Mononuclear cell (primary cell): ENCODE measurements at regions not wholly inside any gene's neighbourhood (a gene's known extent, or its start where the extent isn't known, plus 50 kb on each side); places are given as distances from the start of the nearest gene placed in this dataset.
"Not testable (repeated sequence)": the region's sequence is repeated elsewhere in the genome, so short reads cannot be mapped to it uniquely, and the experiment has no call there.

Source experiments
- H3K27me3 ChIP-seq: 2 replicates; pipeline ENCODE4 v1.6.0; 2011; ENCODE audit warnings: low read length, control low read depth; ENCODE audit not compliant: insufficient read depth
- H3K4me1 ChIP-seq: 2 replicates; pipeline ENCODE4 v1.5.1; 2011; ENCODE audit warnings: mild to moderate bottlenecking, low read length, control low read depth; ENCODE audit not compliant: insufficient read depth
- H3K4me3 ChIP-seq: 2 replicates; pipeline ENCODE4 v1.5.1; 2011; ENCODE audit warnings: mild to moderate bottlenecking, low read length, moderate library complexity
- H3K9me3 ChIP-seq: 2 replicates; pipeline ENCODE4 v1.5.1; 2011; ENCODE audit warnings: low read depth, mild to moderate bottlenecking, control low read depth, low read length

GRCh38 chr5:92041206-92041605 is 658.1 kb upstream of the ARRDC3 start:
- no peaks in the 10 kb centered on the region for H3K27me3 ChIP-seq
- no peaks in the 10 kb centered on the region for H3K4me1 ChIP-seq
- H3K9me3 ChIP-seq = no peaks in the 10 kb centered on the region
- H3K4me3 ChIP-seq = no peak overlapping the region

- not testable (repeated sequence) for H3K4me1 ChIP-seq, H3K27me3 ChIP-seq, H3K9me3 ChIP-seq, H3K4me3 ChIP-seq
These were observed 646.7 kb upstream of the ARRDC3 start for GRCh38 chr5:92029792-92030191.

DNA sequence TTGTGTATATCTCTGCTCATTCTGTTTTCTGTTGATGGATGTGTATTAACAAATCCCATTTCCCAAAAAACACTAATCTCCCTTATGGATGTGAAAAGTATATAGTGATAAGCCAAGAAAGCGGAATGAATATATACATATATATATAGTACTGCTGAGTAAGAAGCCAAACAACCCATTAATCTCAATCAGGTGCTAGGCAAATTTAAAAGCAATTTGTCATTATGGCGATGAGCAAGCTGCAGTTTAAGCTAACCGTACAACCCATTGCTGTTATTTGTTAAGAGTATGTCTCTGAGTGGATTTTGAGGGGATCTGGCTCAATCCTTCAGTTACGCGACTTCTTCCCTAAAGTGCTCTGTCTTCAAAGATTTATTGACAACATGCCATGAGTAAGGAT is 640.4 kb upstream of the ARRDC3 start:
- Histone ChIP-seq H3K9me3 (no peaks in the 10 kb centered on the region), H3K27me3 (no peaks in the 10 kb centered on the region), H3K4me3 (no peak overlapping the region), H3K4me1 (no peaks in the 10 kb centered on the region)

- no peak overlapping the region for H3K4me3 ChIP-seq
- no peaks in the 10 kb centered on the region for H3K9me3 ChIP-seq
- H3K27me3 ChIP-seq = no peaks in the 10 kb centered on the region
- no peaks in the 10 kb centered on the region for H3K4me1 ChIP-seq
These were observed 640.0 kb upstream of the ARRDC3 start for GRCh38 chr5:92023141-92023471.

DNA sequence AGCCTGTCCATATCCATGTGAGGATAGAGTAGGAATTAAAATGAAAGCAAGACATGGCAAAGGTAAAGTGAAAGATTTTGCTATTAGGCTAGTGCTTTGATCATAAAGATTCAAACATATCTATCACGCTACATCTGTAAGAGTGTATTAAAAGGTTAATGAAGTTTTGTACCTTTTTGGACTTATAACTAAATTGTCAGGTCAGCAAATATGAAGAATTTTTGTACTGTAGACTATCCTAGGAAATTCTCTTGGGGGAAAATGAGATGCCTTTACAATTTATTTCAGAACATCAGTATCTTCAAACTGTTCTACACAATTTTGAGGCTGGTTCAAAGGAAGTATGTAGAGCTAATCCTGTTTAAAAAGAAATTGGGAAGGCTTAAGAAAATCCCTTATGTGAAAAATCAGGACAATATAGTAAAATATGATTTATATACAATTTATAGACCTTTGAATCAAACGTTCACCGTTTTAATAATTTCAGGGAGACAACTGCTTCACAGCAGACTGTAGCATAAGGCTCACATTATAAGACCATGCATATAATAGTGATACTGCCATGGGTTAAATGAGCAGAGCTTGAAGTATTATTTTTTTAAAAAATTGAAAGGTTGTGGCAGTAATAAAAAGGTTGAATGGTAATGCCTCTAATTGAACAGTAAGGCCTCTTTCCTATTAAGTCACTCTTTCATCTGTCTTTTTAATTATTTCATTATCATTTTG is 639.5 kb upstream of the ARRDC3 start:
- Histone ChIP-seq H3K27me3 (no peaks in the 10 kb centered on the region), H3K4me3 (no peak overlapping the region), H3K4me1 (no peaks in the 10 kb centered on the region), H3K9me3 (no peaks in the 10 kb centered on the region)

GRCh38 chr5:92019376-92019990 is 636.4 kb upstream of the ARRDC3 start:
- H3K27me3 ChIP-seq = no peaks in the 10 kb centered on the region
- no peaks in the 10 kb centered on the region for H3K9me3 ChIP-seq
- H3K4me1 ChIP-seq = no peaks in the 10 kb centered on the region
- no peak overlapping the region for H3K4me3 ChIP-seq

- H3K9me3 ChIP-seq = no peaks in the 10 kb centered on the region
- H3K27me3 ChIP-seq = no peaks in the 10 kb centered on the region
- H3K4me3 ChIP-seq = no peak overlapping the region
- H3K4me1 ChIP-seq = no peaks in the 10 kb centered on the region
These were observed 634.7 kb upstream of the ARRDC3 start for GRCh38 chr5:92017776-92018175.

DNA sequence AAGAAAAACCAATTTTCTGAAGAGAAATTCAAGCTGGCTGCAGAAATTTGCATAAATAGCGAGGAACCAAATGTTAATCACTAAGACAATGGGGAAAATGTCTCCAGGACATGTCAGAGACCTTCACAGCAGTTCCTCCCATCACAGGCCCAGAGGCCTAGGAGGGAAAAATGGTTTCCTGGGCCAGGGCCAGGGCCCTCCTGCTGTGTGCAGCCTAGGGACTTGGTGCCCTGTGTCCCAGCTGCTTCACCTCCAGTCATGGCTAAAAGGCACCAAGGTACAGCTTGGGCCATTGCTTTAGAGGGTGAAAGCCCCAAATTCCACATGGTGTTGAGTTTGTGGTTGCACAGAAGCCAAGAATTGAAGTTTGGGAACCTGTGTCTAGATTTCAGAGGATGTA is 628.7 kb upstream of the ARRDC3 start:
- not testable (repeated sequence) for H3K4me3 ChIP-seq, H3K9me3 ChIP-seq, H3K27me3 ChIP-seq, H3K4me1 ChIP-seq

DNA sequence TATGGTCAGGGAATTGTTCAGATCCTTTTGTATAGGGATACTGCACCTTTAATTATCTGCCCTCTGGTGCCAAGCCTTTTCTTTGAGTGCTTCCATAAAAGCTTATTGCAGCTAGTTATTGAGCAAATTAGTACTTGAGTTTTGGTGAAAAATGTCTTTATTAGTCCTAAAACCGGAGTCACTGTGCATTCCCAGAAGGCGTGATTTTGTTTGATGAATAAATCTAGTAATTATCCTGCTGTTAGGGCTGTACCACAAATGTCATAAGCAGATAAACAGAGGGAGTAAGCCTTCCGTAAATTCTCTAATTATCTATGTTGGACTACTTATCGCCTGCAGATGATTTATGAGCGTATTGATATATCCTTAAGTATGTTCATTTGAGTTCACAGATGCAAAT is 620.7 kb upstream of the ARRDC3 start:
- no peaks in the 10 kb centered on the region for H3K27me3 ChIP-seq
- no peak overlapping the region for H3K4me3 ChIP-seq
- no peaks in the 10 kb centered on the region for H3K9me3 ChIP-seq
- H3K4me1 ChIP-seq = no peaks in the 10 kb centered on the region

DNA sequence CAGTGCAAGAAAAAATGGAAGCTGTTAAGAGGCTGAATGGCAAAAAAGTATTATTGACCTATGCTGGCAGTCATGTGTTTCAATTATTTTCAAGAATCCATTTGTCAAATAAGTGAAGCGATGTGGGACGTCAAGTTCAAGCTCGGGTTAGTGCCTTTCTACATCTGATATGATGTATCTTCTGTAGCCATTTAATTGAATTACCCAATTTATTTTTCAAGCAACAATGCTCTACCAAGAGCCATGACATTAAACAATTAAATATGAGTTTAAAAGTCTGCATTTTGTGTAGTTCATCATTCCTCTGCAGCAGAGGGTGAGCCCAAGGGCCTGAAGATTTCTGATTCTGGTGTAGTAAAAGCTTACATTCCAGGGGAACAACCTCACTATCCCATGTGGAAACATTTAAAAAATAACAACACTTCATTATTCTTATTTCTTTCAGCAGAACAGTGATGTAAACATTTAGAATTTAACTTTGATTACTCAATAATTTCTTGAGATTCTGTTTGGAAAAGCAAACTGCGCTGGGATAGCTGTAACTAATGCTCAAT is 619.7 kb upstream of the ARRDC3 start:
- H3K4me1 ChIP-seq = no peaks in the 10 kb centered on the region
- H3K9me3 ChIP-seq = no peaks in the 10 kb centered on the region
- no peaks in the 10 kb centered on the region for H3K27me3 ChIP-seq
- no peak overlapping the region for H3K4me3 ChIP-seq

GRCh38 chr5:91998774-91999173 is 615.7 kb upstream of the ARRDC3 start:
- Histone ChIP-seq H3K4me1 (no peaks in the 10 kb centered on the region), H3K4me3 (no peak overlapping the region), H3K27me3 (no peaks in the 10 kb centered on the region), H3K9me3 (no peaks in the 10 kb centered on the region)

- Histone ChIP-seq H3K4me3 (no peak overlapping the region), H3K4me1 (no peaks in the 10 kb centered on the region), H3K27me3 (no peaks in the 10 kb centered on the region), H3K9me3 (no peaks in the 10 kb centered on the region)
These were observed 600.8 kb upstream of the ARRDC3 start for GRCh38 chr5:91983869-91984268.

DNA sequence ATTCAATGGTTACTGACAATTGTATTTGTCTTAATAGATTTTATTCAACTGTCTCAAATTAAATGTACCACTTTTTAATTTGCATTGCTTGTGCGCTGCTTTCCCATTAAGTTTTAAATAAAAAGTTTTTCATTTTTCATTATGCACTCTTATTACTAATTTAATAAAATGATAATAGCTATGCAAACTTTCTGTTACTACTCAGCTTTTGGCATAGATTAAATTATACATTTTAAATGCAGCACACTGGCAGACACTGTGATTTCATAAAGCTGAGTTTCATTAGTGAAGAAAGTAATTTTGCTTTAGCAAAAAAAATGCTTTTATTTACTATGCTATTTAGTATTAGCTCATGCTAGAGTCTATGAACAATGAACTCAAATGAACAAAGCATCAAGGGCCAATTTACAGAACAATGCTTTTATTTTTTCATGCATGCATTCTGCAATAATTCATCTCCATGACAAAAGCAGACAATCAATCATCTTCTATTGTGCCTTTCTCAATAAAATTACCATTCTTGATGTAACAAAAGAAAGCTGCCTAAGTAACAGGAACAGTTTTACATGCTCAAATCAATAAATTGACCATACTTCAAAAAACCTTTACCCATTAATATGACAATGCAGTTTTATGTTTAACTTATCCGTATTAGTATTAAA is 595.2 kb upstream of the ARRDC3 start:
- Histone ChIP-seq H3K9me3 (no peaks in the 10 kb centered on the region), H3K4me3 (no peak overlapping the region), H3K27me3 (no peaks in the 10 kb centered on the region), H3K4me1 (no peaks in the 10 kb centered on the region)

DNA sequence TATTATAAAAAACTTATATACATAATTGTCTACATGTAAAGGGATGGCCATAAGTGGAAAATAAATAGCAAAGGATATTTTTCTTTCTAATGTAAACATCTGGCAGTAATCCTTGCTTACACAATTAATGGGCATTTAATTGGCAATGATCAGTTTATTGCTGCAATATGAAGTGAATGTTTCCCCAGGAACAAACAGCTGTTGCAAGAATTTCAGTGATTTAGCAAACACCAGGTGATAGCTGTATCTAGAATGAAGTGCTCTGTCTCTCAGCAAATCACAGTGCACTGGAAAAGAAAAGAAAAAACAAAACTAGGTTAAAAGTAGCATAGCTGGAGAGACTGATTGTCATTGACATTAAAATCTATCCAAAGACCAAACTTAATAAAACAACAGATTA is 594.5 kb upstream of the ARRDC3 start:
- Histone ChIP-seq H3K27me3 (no peaks in the 10 kb centered on the region), H3K9me3 (no peaks in the 10 kb centered on the region), H3K4me1 (no peaks in the 10 kb centered on the region), H3K4me3 (no peak overlapping the region)

DNA sequence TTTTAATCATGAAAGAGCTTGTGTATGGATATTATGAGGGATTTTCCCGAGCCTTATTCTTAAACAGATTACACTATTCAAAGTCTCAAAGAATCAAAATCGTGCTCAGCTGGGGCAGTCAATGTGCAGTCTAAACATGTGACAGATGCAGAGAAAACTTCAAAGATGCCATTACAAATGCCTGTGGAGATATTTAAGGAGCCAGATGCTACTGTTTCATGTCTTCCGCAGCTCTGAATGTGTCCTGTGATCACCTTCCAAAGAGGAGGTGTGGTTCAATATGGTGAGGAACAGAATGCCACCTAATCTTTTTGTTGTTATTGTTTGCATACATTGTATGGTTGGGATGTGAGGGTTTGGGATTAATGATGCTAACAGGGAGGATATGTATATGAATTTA is 593.3 kb upstream of the ARRDC3 start:
- Histone ChIP-seq H3K9me3 (no peaks in the 10 kb centered on the region), H3K4me3 (no peak overlapping the region), H3K4me1 (no peaks in the 10 kb centered on the region), H3K27me3 (no peaks in the 10 kb centered on the region)

DNA sequence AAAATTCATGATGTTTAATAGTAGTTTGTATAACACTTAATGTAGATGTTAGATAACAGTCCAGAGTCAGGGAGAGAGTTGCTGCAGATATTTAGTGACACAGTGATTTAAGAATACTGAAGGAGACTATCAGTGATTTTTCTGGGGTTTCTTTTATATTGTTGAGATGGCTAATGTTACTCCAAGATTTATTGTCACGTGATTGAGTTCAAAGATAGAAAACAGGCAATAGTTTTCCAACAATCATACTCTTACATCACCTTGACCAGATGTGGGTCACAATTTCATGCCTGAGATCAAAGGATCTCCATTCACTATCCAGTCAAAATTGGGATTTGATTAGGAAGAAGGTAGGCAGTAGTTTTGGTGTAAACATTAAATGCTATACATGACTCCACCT is 580.0 kb upstream of the ARRDC3 start:
- no peaks in the 10 kb centered on the region for H3K9me3 ChIP-seq
- H3K4me3 ChIP-seq = no peak overlapping the region
- H3K4me1 ChIP-seq = no peaks in the 10 kb centered on the region
- H3K27me3 ChIP-seq = no peaks in the 10 kb centered on the region
